ENCODE measurements at regions not wholly inside any gene's neighbourhood (a gene's known extent, or its start where the extent isn't known, plus 50 kb on each side); places are given as distances from the start of the nearest gene placed in this dataset.

GRCh38 chr6:82084324-82084920 is 163.1 kb downstream of the IBTK start:
- no peak for TF ChIP-seq CTCF (IDR thresholded peaks at IDR 0.05; ENCODE audit: borderline replicate concordance, control extremely low read depth, extremely low read depth, insufficient read depth, missing control alignments)
- in situ Hi-C loops (cut with MboI; ENCODE audit: low sequenced_read_pairs, unreplicated experiment), result no loop called here
- no peak for DNase-seq (ENCODE audit: low spot score)

- DNase-seq (ENCODE audit: low spot score), result no peak
- TF ChIP-seq CTCF (IDR thresholded peaks at IDR 0.05; ENCODE audit: borderline replicate concordance, control extremely low read depth, extremely low read depth, insufficient read depth, missing control alignments), result no peak
- in situ Hi-C loops (cut with MboI; ENCODE audit: low sequenced_read_pairs, unreplicated experiment), result no loop called here
Measured at GRCh38 chr6:82083646-82084045, 163.9 kb downstream of the IBTK start.

GRCh38 chr6:82080767-82081166 is 166.8 kb downstream of the IBTK start:
- DNase-seq (ENCODE audit: low spot score), result no peak
- in situ Hi-C loops (cut with MboI; ENCODE audit: low sequenced_read_pairs, unreplicated experiment), result no loop called here

GRCh38 chr6:82078286-82078908 is 169.1 kb downstream of the IBTK start:
- no peak for TF ChIP-seq CTCF (IDR thresholded peaks at IDR 0.05; ENCODE audit: borderline replicate concordance, control extremely low read depth, extremely low read depth, insufficient read depth, missing control alignments)
- in situ Hi-C loops (cut with MboI; ENCODE audit: low sequenced_read_pairs, unreplicated experiment), result no loop called here
- no peak for DNase-seq (ENCODE audit: low spot score)

More at GRCh38 chr6:82080767-82081166, 166.8 kb downstream of the IBTK start:
- TF ChIP-seq CTCF (IDR thresholded peaks at IDR 0.05; ENCODE audit: borderline replicate concordance, control extremely low read depth, extremely low read depth, insufficient read depth, missing control alignments), result no peak

- TF ChIP-seq CTCF (IDR thresholded peaks at IDR 0.05; ENCODE audit: borderline replicate concordance, control extremely low read depth, extremely low read depth, insufficient read depth, missing control alignments), result no peak
- in situ Hi-C loops (cut with MboI; ENCODE audit: low sequenced_read_pairs, unreplicated experiment), result no loop called here
- no peak for DNase-seq (ENCODE audit: low spot score)
Measured at GRCh38 chr6:82076916-82077315, 170.6 kb downstream of the IBTK start.

GRCh38 chr6:82074556-82074955 is 173.0 kb downstream of the IBTK start:
- in situ Hi-C loops (cut with MboI; ENCODE audit: low sequenced_read_pairs, unreplicated experiment), result no loop called here
- no peak for DNase-seq (ENCODE audit: low spot score)
- no peak for TF ChIP-seq CTCF (IDR thresholded peaks at IDR 0.05; ENCODE audit: borderline replicate concordance, control extremely low read depth, extremely low read depth, insufficient read depth, missing control alignments)

All from GM13976 (cell line).